ENCODE measurements at regions not wholly inside any gene's neighbourhood (a gene's known extent, or its start where the extent isn't known, plus 50 kb on each side); places are given as distances from the start of the nearest gene placed in this dataset.

DNA sequence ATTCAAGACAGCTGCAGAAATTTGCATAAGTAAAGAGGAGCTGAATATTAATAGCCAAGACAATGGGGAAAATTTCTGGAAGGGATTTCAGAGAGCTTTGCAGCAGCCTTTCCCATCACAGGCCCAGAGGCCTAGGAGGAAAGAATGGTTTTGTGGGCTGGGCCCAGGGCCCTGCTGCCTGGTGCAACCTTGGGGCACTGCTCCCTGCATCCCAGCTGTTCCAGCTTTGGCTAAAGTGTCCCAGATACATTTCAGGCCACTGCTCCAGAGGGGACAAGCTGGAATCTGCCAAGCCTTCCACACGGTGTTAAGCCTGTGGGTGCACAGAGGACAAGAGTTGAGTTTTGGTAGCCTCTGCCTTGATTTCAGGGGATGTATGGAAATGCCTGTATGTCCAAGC is 185.6 kb upstream of the SFRP2 start:
- no peak for DNase-seq

DNA sequence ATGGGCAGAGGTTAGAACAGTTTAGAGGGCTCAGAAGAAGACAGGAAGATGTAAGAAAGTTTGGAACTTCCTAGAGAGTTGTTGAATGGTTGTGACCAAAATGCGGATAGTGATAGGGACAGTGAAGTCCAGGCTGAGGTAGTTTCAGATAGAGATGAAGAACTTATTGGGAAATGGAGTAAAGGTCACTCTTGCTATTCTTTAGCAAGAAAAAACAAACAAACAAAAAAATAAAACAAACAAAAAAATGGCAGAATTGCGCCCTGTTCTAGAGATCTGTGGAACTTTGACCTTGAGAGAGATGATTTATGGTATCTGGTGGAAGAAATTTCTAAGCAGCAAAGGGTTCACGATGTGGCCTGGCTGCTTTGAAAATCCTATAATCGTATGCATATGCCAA is 185.1 kb upstream of the SFRP2 start:
- DNase-seq: no peak

- DNase-seq: no peak
Observed at GRCh38 chr4:153971899-153972298, 183.0 kb upstream of the SFRP2 start.

DNA sequence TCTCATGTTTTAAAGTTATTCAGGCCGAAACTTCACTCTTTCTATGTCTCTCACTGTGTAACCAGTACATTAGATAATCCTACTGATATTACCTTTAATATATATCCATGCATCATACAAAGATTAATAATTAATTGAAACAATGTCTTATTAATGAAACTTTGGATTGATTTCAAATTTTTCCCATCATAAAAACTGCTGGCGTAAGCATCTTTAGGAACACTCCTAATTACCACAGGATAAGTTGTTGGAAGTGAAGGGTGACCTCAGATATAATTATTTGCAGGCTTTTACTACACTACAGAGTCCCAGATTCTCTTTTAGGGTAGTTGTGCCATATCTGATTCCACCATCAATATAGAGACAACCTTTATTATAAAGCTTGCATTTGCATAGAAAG is 181.3 kb upstream of the SFRP2 start:
- DNase-seq: no peak

GRCh38 chr4:153969542-153969941 is 180.7 kb upstream of the SFRP2 start:
- no peak for DNase-seq

GRCh38 chr4:153966641-153967040 is 177.8 kb upstream of the SFRP2 start:
- no peak for DNase-seq

- DNase-seq: no peak
Observed at GRCh38 chr4:153963216-153963615, 174.3 kb upstream of the SFRP2 start.

- no peak for DNase-seq
Observed at GRCh38 chr4:153962311-153963039, 173.6 kb upstream of the SFRP2 start.

- DNase-seq: no peak
Observed at GRCh38 chr4:153955327-153955726, 166.4 kb upstream of the SFRP2 start.

DNA sequence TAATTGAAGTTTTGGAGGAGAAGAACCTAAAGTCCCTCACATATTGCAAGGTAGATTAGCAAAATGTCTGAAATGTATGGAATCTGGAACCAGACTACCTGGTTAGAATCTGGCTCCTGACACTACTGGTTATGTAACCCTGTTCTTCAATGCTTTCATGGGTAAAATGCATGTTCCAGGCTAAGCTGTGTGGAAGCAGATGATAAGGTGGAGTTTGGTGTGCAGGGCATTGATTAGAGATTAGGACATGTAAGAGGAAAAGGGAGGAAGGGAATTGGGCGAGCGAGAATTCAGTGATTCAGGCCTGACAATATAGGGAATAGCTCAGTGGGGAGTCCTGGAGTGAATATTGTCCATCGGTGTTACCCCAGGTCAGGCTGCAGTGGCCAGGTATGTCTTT is 165.8 kb upstream of the SFRP2 start:
- DNase-seq: no peak

DNA sequence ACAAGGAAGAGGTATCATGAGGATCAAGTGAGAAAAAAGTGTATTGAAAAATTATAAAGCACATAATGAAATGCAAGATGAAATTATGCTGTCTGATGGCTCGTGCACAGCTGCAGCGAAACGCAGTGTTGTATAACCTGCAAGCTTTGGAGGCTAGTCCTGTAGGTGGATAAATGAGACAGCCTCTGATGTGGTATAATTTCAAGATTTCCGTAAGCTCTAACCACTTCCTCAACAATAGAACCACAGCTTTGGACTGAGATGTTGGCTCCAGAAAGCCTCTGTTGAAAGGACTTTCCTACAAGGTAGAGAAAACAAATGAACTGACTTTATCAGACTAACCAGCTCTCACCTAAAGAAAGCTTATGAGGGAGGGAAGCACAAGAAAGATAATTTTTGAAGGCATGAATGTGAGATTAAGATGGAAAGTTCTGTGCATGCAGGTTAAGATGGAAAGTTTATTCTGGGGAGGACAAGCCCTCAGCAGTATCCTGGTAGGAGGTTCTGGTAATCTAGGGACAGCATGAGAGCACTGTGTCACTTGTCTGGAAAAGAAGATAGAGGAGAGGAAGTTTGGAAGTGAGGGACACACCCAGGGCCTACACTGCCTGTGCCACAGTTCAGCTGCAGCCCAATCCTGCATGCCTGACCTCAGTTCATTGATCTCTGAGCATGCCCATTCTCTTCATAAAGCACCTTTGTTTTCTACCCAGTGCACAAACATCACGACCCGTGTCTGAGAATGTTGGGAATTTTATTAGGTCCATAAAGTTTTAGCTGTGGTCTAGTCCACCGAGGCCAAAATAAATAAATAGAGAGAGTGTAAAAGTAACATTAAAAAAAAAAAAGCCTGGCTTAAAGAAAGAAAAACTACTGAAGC is 161.5 kb upstream of the SFRP2 start:
- no peak for DNase-seq

GRCh38 chr4:153948041-153948440 is 159.2 kb upstream of the SFRP2 start:
- DNase-seq: no peak

- no peak for DNase-seq
Observed at GRCh38 chr4:153947124-153947523, 158.2 kb upstream of the SFRP2 start.

DNA sequence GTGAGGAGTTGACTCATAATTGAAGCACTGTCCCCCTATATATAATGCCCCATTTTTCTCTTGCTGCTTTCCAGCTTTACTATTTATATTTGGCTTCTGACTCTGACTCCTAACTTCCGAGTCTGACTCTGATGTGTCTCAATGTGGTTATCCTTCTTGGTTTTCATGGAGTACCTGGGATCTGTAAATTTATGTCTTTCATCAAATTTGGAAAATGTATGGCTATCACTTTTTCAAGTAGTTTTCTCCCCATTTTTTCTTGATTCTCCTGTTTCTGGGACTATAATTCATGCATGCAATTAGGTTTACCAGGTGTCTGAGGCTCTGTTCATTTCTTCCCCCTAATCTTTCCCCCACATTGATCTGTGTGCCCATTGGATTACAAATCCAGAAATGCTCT is 156.8 kb upstream of the SFRP2 start:
- no peak for DNase-seq

DNA sequence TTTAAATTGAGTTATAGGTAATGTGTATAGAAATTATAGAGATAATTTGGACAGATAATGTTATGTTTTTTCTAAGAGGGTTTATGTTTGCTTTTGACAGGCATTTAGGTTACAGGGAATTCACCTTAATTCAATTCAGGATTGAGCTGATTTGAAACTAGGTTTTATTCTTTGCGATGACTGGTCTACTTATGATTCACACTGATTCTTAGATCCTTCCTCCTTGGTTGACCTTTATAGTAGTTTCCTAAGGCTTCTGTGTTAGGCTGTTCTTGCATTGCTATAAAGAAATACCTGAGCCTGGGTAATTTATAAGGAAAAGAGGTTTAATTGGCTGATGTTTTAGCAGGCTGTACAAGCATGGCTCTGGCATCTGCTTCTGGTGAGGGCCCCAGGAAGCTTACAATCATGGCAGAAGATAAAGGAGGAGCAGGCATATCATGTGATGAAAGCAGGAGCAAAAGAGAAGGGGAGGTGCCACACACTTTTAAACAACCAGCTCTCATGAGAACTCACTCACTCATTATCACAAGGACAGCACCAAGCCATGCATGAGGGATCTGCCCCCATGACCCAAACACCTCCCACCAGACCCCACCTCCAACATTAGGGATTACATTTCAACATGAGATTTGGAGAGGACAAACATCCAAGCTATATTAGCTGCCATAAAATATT is 155.0 kb upstream of the SFRP2 start:
- DNase-seq: no peak

DNA sequence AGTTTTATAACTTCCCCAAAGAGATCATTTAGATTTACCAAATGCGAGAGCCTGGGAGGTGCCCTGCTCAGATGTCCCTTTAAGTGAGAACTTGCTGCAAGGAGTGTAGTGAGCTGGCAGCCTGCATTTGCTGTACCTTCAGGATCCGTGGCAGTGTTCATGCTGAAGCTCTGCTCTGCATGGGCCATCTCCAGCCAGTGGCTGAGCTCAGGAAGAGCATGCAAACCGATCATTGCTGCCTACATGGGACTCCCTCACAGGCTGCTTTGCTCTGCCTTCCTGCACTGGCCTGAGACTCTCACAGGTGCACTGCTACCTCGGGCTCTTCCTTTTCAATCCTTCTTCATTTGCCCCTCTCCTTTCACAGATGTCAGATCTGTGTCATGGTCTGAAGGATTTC is 152.0 kb upstream of the SFRP2 start:
- DNase-seq: no peak

GRCh38 chr4:153939570-153939969 is 150.7 kb upstream of the SFRP2 start:
- no peak for DNase-seq

DNA sequence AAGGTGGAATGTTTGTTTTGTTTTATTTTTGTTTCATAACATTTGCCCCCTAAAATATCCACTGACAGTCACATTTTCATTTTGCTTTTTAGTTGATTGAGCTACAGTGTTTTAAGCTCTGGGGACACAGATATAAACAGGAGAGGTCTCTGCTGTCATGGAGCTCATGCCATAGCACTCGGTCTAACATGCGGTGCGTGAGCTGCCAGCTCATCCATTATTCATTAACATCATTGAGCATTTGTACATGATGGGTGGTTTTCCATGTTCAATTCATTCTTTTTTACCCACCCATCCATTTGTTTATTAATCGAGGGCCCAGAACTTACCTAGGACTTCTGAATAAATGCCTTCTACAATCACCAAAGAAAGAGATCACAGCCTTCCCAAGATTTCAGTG is 150.1 kb upstream of the SFRP2 start:
- DNase-seq: no peak

- no peak for DNase-seq
Observed at GRCh38 chr4:153937289-153937688, 148.4 kb upstream of the SFRP2 start.

DNA sequence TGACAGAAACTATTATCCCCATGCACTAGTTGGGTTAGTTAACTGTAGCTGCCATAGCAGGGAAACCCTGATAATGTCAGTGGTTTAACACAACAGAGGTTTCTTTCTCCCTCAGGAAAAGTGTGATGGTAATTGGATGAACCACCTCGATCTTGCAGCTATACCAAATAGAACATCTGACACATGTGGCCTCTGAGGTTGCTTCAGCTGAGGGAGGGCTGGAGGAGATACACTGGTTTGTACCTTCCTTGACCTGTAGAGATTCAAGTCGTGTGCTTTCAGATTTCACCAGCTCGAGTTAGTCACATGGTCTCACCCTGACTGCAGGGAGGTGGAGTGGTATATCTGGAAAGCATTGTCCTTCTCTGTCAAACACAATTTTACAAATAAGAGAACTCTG is 147.2 kb upstream of the SFRP2 start:
- DNase-seq: no peak

- DNase-seq: no peak
Observed at GRCh38 chr4:153934688-153935017, 145.8 kb upstream of the SFRP2 start.

GRCh38 chr4:153933915-153934687 is 145.2 kb upstream of the SFRP2 start:
- DNase-seq: no peak

GRCh38 chr4:153931804-153932203 is 142.9 kb upstream of the SFRP2 start:
- no peak for DNase-seq

Measured in NCI-H2171 treated with DMSO at 0.1 percent for 48 hours (cell line).